HEK293T (cell line): ENCODE measurements at regions not wholly inside any gene's neighbourhood (a gene's known extent, or its start where the extent isn't known, plus 50 kb on each side); places are given as distances from the start of the nearest gene placed in this dataset.

Source experiments
- CTCF ChIA-PET: fragments of 350-600 bp; formaldehyde crosslinking; extraction: SDS; loops from one replicate; lab custom pipeline; 2021; ENCODE audit warnings: antibody characterized with exemption, inconsistent platforms; lab: Yijun Ruan, JAX
- POLR2A ChIA-PET: fragments of 350-600 bp; formaldehyde crosslinking; extraction: SDS; loops from one replicate; lab custom pipeline; 2020; ENCODE audit warnings: antibody characterized with exemption, inconsistent platforms; lab: Yijun Ruan, JAX
- DNase-seq: peaks from one replicate; pipeline ENCODE4 v3.0.0; 2012; ENCODE audit warnings: mixed read lengths; ENCODE audit errors: extremely low spot score
- ARNT ChIP-seq: fragments of 450-650 bp; IDR thresholded peaks from 2 replicates; pipeline ENCODE4 v1.6.1; 2017; ENCODE audit warnings: mild to moderate bottlenecking
- BHLHE40 ChIP-seq: fragments of 450-650 bp; IDR thresholded peaks from 2 replicates; pipeline ENCODE4 v1.6.1; 2016; ENCODE audit warnings: mild to moderate bottlenecking, moderate library complexity, borderline replicate concordance
- CTBP1 ChIP-seq: fragments of 450-650 bp; IDR thresholded peaks from 2 replicates; pipeline ENCODE4 v1.6.1; 2016; ENCODE audit warnings: borderline replicate concordance
- ELF4 ChIP-seq: fragments of 450-650 bp; IDR thresholded peaks from 2 replicates; pipeline ENCODE4 v1.6.1; 2017; ENCODE audit warnings: antibody characterized with exemption
- FOXA1 ChIP-seq: fragments of 450-650 bp; IDR thresholded peaks from 2 replicates; pipeline ENCODE4 v1.6.1; 2016; ENCODE audit warnings: mild to moderate bottlenecking
- FOXK2 ChIP-seq: fragments of 450-650 bp; IDR thresholded peaks from 2 replicates; pipeline ENCODE4 v1.6.1; 2016; ENCODE audit warnings: mild to moderate bottlenecking
- FOXM1 ChIP-seq: fragments of 450-650 bp; IDR thresholded peaks from 2 replicates; pipeline ENCODE4 v1.6.1; 2017; ENCODE audit warnings: mild to moderate bottlenecking, borderline replicate concordance
- HDGF ChIP-seq: fragments of 450-650 bp; IDR thresholded peaks from 2 replicates; pipeline ENCODE4 v1.6.1; 2017; ENCODE audit warnings: antibody characterized with exemption, borderline replicate concordance
- L3MBTL2 ChIP-seq: fragments of 450-650 bp; conservative IDR thresholded peaks from 2 replicates; pipeline ENCODE4 v1.6.1; 2016; ENCODE audit warnings: mild to moderate bottlenecking
- LEF1 ChIP-seq: fragments of 450-650 bp; IDR thresholded peaks from 2 replicates; pipeline ENCODE4 v1.6.1; 2017; ENCODE audit warnings: mild to moderate bottlenecking, borderline replicate concordance
- NFRKB ChIP-seq: fragments of 450-650 bp; IDR thresholded peaks from 2 replicates; pipeline ENCODE4 v1.6.1; 2016; ENCODE audit warnings: mild to moderate bottlenecking, moderate library complexity
- PKNOX1 ChIP-seq: fragments of 450-650 bp; IDR thresholded peaks from 2 replicates; pipeline ENCODE4 v1.6.1; 2016
- SP1 ChIP-seq: fragments of 450-650 bp; IDR thresholded peaks from 2 replicates; pipeline ENCODE4 v1.6.1; 2017
- SUZ12 ChIP-seq: fragments of 450-650 bp; IDR thresholded peaks from 2 replicates; pipeline ENCODE4 v1.6.1; 2016; ENCODE audit warnings: mild to moderate bottlenecking
- TARDBP ChIP-seq: fragments of 450-650 bp; IDR thresholded peaks from 2 replicates; pipeline ENCODE4 v1.6.1; 2016
- ZNF384 ChIP-seq: fragments of 450-650 bp; IDR thresholded peaks from 2 replicates; pipeline ENCODE4 v1.6.1; 2016

GRCh38 chr15:62348118-62348517 lies 183.0 kb upstream of the C2CD4B start:
- CTCF ChIA-PET, result no interaction called here
- POLR2A ChIA-PET, result no interaction called here
- DNase-seq, result no peak
- TF ChIP-seq LEF1, result no peak
- no peak for TF ChIP-seq SUZ12
- no peak for TF ChIP-seq ZNF384
- TF ChIP-seq BHLHE40, result no peak
- TF ChIP-seq FOXK2, result no peak
- no peak for TF ChIP-seq SP1
- no peak for TF ChIP-seq L3MBTL2
- no peak for TF ChIP-seq FOXM1
- TF ChIP-seq FOXA1, result no peak
- TF ChIP-seq ELF4, result no peak
- no peak for TF ChIP-seq ARNT
- no peak for TF ChIP-seq HDGF
- TF ChIP-seq TARDBP, result no peak
- no peak for TF ChIP-seq CTBP1
- no peak for TF ChIP-seq PKNOX1
- TF ChIP-seq NFRKB, result no peak

- ChIA-PET POLR2A (no interaction called here), CTCF (no interaction called here)
- no peak for DNase-seq
- TF ChIP-seq TARDBP (no peak), HDGF (no peak), SP1 (no peak), L3MBTL2 (no peak), PKNOX1 (no peak), ZNF384 (no peak), CTBP1 (no peak)
Observed at GRCh38 chr15:62348623-62349022, 183.5 kb upstream of the C2CD4B start.

GRCh38 chr15:62352817-62353216 lies 187.7 kb upstream of the C2CD4B start:
- ChIA-PET CTCF (no interaction called here), POLR2A (no interaction called here)
- TF ChIP-seq ZNF384 (no peak), FOXK2 (no peak), NFRKB (no peak), L3MBTL2 (no peak), ARNT (no peak), LEF1 (no peak), BHLHE40 (no peak), FOXA1 (no peak), PKNOX1 (no peak), SUZ12 (no peak), SP1 (no peak), CTBP1 (no peak)
- DNase-seq, result no peak

- no peak for DNase-seq
- POLR2A ChIA-PET, result no interaction called here
- no peak for TF ChIP-seq SUZ12
- no peak for TF ChIP-seq ELF4
- no peak for TF ChIP-seq FOXM1
- TF ChIP-seq ARNT, result no peak
- CTCF ChIA-PET, result no interaction called here
Observed at GRCh38 chr15:62357431-62357830, 192.3 kb upstream of the C2CD4B start.

GRCh38 chr15:62359416-62359815 lies 194.3 kb upstream of the C2CD4B start:
- CTCF ChIA-PET, result no interaction called here
- TF ChIP-seq FOXM1 (no peak), ZNF384 (no peak), PKNOX1 (no peak)
- DNase-seq, result no peak
- POLR2A ChIA-PET, result no interaction called here

- TF ChIP-seq ELF4 (no peak), CTBP1 (no peak), FOXA1 (no peak), SP1 (no peak), TARDBP (no peak), PKNOX1 (no peak), L3MBTL2 (no peak), LEF1 (no peak), SUZ12 (no peak), FOXM1 (no peak), HDGF (no peak), ZNF384 (no peak)
- CTCF ChIA-PET, result no interaction called here
- DNase-seq, result no peak
- POLR2A ChIA-PET, result no interaction called here
Observed at GRCh38 chr15:62360332-62361097, 195.4 kb upstream of the C2CD4B start.
